Left renal cortex interstitium (tissue), 4 donors: ENCODE measurements at regions not wholly inside any gene's neighbourhood (a gene's known extent, or its start where the extent isn't known, plus 50 kb on each side); places are given as distances from the start of the nearest gene placed in this dataset.
"Not testable (repeated sequence)": the region's sequence is repeated elsewhere in the genome, so short reads cannot be mapped to it uniquely, and the experiment has no call there.

Experiments
- DNase-seq, 4 donors: peaks; one replicate each; pipeline ENCODE4 v3.0.0-alpha.2; 2013; ENCODE audit warnings: low read depth in 4 of 4, low spot score in 2 of 4, missing footprints in 1 of 4

- peak in 2 of 4 donors; percentile 3 to 16 for DNase-seq
These were observed 70.3 kb downstream of the ARL9 start for GRCh38 chr4:56575820-56576429.

- DNase-seq = not testable (repeated sequence)
These were observed 86.8 kb downstream of the ARL9 start for GRCh38 chr4:56592417-56592816.
